Amniotic stem cell (primary cell): ENCODE measurements at regions not wholly inside any gene's neighbourhood (a gene's known extent, or its start where the extent isn't known, plus 50 kb on each side); places are given as distances from the start of the nearest gene placed in this dataset.
"Not testable (repeated sequence)": the region's sequence is repeated elsewhere in the genome, so short reads cannot be mapped to it uniquely, and the experiment has no call there.

Source experiments
- DNase-seq: peaks from one replicate; lab custom pipeline; 2025; lab: John Stamatoyannopoulos, UW

DNA sequence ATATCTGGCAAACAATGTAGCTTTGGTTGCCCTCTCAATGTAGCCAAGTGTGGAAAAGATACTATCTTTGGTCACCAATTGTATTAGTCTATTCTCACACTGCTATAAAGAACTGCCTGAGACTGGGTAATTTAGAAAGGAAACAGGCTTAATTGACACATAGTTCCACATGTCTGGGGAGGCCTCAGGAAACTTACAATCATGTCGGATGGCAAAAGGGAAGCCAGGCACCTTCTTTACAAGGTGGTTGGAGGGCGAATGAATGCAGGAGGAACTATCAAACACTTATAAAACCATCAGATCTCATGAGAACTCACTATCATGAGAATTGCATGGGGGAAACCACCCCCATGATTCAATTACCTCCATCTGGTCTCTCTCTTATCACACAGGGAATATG, 133.1 kb upstream of the TBCA start:
- no peak for DNase-seq

DNA sequence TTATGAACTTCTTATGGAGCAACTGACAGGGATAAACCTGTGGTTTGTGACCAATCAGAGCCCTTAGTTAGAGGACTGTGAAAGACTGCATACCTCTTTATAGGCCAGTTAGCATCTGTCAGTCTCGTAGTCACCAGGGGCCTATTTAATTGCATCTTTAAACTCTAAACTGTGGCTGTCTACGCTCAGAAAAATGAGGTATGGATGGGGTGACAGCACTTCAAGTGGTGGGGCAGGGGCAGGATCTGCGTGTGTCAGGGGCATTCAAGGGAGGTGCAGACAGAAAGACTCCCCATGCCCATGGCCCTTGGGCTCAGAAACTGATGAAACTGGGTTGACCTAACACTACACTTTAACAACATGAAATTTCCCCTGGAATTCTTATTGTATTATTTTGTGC, 132.6 kb upstream of the TBCA start:
- no peak for DNase-seq

DNA sequence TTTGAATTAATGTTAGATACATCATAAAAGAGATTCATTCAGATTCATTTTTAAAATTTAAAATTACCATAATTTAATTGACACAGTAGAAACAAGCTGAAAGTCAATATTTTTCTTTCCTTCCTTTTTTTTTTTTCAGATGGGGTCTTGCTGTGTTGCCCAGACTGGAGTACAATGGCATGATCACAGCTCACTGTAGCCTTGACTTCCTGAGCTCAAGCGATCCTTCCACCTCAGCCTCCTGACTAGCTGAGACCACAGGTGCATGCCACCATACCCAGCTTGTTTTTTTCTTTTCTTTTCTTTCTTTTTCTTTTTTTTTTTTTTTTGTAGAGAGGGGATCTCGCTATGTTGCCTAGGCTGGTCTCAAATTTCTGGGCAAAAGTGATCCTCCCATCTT, 131.6 kb upstream of the TBCA start:
- DNase-seq: no peak

DNA sequence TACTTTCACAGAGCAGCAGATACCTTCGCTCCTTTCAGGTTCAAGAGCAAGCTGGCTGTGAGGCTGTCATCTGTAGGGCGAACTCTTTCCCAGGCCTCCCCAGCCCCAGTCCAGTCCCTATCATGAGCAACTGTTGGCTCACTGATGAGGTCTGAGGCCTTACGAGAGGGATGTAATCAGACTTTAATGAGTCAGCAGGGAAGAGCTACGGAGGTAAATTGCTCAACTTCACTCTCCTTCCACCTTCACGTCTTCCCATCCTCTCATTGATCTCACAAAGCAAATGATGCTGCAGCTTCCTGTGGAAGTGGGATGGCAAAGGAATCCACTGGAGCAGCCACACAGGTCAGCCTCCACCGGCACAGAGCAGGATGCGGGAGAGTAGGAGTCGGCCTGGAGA, 130.7 kb upstream of the TBCA start:
- no peak for DNase-seq

DNA sequence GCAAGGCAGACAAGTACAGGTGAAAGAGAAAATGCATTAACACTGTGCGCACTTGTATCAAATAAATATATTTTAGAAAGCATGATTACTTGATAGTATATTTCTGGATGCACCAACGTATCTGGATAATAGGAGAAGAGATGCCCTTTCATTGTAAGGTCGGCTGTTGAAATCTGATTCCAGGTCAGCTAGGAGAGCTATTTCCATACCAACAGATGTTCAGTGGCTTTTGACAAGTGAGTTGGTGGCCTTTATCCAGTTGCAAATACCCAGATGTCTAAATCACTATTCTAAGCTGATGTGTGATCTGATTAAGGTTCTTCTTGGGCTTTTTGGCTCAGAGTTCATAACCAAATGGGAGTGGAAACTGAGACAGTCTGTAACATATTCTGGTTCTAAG, 128.2 kb upstream of the TBCA start:
- no peak for DNase-seq

DNA sequence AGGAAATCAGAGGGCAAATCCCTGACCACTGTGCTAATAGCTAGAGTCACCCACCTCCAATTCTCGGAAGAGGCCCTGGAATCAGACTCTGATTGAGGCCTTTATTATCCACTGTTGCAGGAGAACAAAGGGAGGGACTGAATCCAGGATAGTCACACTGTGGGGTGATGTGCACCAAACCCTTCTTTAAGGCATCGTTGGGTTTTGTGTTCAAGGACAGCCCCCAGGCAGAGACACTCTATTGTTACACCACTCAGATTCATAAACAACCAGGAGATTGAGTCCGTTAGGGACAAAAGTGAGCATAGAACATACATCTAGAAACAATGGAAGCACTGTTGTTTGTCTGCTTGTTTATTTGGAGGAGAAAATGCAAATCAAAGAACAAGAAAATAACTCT, 124.6 kb upstream of the TBCA start:
- no peak for DNase-seq

DNA sequence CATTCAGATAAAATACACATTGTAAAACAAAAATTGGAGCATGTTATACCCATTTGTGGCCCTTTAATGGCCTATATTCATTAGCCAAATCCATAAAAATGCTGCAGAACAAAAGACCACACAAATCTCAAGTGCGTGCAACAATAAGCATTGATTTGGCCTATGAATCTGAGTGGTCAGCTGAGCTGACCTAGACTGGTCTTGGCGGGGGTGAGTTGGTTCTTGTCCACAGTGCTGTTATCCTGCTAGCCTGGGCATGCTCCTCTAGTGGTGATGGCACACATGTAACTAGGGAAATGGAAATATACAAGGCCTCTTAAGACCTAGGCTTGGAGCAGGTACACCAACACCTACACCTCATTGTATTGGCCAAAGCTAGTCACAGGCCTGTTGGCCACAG, 122.2 kb upstream of the TBCA start:
- no peak for DNase-seq

DNA sequence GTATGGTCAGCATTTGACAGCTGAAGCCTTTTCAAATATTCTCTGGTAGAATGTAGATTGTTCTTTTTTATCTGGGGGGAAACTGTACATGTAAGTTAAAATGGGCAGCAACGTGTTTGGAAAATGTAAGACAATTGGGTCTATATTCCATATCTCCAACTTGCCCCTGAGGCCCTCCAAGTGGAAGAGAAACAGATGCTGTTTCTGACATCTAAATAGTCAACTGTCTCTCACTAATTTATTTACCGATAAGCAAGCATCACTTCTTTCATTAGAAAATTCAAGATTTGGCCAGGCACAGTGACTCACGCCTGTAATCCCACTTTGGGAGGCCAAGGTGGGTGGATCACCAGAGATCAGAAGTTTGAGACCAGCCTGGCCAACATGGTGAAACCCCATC, 120.2 kb upstream of the TBCA start:
- DNase-seq: no peak

DNA sequence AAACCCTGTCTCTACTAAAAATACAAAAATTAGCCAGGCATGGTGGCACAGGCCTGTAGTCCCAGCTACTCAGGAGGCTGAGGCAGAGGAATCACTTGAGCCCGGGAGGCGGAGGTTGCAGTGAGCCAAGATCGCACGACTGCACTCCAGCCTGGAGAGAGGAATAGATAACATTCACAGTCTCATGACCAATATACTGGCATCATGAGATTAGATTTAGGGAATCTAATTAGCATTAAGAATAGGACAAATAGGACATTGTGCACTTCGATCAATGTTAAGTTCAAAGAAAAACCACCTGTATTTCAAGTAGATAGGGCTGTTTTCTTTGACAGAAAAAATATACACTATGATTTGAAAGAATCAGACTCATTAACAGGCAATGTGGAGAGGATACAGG, 118.0 kb upstream of the TBCA start:
- DNase-seq: not testable (repeated sequence)

DNA sequence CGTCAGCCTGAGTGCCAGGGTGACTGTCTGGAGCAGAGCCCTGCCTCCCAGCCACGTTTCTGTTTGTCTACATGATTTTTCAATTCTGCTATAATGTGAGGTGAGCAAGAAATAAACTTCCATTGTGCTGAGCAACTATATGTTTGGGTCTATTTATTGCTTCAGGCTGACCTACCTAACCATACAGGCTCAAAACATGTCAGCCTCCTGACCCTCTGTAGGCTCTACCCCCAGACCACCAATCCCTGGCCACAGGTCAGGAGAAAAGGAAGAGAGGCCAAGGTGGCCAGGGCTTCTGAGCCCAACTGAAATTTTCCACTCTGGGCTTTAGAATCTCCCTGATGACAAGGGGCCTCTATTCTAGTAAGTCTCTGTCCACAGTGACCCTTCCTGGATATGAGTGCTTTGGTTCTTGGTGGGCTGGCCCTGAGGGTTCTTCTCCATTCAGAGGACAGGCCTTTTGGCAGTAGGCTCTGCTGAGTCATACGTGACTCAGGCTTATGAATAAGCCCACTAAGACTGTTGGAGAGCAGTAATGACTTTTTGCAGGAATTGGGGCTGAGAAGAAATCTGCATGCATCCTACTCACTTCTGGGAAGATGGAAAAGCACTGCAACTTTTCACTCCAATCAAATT, 117.2 kb upstream of the TBCA start:
- peak; percentile 85 for DNase-seq

DNA sequence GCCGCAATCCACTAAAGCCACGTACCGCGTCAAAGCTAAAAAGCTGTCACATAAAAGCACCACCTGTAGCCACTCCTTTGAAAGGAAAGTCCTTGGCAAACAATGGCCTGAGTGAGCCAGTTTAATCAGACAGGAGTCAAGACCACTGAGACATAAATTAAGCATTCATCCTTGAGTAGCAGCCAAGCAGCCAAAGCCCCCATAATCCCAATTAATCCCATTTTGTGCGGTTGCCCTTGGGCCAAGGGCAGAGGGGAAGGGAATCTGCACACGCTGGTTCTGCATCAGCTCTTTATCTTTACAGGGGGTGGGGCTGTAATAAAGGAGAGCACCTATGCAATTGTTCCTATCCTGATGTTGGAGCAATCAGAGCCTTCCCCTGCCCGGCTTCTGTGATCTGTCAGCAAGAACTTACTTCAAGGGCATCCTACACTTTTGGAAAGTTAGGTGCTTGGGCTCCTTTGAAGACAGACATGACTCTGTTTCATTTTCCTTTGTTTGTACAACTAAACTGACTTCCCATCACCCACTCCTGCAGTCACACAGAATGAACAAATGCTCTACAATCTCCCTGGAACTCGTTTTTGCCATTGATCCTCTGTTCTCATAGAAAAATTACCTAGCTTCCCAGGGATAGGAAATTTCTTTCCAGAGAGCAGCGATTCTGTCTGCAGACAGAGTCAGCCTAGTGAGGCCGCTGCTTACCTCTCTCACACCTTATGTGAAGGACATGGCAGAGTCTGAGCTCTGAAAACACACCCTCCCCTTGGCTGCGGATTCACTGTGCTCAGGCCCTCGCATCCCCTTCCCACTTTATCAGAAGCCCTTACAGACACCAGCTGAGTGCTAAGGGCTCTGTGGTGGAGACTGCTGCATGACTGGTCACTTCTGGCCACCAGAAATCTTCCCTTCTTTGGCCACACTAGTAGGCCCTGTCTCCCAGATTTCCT, 116.2 kb upstream of the TBCA start:
- DNase-seq: no peak

DNA sequence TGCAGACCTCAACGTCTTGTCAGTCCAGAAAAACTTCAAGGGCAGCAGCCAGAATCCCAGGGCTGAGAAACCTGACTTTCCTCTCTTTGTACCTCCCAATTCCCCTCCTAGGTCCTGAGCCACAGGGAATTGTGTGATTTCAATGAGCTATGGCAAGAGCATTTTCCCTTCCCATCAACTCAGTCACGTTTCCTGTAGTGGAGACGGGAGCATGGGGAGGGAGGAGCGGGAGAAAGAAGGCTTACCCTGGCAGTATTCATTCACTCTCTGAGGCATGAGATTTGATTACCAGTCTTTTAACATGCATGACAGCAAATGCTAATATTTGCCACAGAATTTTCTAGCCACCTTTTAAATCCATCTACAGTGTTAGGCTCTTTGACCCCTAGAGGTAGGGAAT, 109.4 kb upstream of the TBCA start:
- no peak for DNase-seq

DNA sequence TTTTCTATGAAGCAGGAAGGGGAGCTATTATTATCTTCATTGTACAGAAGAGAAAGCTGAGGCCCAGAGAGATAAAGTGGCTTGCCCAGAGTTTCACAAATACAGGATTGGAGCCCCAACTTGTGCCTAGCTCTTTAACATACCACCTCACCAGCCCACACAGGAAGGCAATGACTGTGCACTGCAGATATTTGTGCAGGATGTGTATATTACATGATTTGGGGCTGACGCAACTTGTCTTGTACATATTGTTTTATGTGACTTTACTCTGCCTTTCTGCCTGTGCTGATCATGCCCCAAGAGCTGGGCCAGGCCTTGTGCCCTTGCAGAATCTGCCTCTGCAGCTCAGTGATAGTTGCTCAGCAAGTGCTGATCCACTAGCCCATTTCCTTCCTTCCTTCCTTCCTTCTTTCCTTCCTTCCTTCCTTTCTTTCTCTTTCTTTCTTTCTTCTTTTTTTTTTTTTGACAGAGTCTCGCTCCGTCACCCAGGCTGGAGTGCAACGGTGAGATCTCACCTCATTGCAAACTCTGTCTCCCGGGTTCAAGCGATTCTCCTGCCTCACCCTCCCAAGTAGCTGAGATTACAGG, 106.6 kb upstream of the TBCA start:
- peak; percentile 30 for DNase-seq

DNA sequence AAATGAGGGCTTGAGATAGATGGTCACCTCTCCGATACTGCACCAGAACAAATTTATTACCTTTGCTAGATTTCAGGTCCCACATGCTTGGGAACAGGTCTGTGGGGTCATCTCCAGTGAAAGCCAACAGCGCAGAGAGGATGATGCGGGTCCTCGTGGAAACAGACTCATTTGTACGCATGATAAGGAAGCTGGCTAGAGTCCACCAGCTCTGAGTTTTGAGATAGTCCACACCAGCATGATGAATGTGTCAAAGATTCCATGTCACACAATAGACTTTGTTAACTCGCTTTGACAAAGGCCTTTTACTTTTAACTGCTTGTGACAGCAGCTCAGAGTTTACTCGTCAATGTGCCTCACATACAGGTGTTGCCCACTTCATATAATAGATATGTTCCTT, 105.4 kb upstream of the TBCA start:
- DNase-seq: no peak

DNA sequence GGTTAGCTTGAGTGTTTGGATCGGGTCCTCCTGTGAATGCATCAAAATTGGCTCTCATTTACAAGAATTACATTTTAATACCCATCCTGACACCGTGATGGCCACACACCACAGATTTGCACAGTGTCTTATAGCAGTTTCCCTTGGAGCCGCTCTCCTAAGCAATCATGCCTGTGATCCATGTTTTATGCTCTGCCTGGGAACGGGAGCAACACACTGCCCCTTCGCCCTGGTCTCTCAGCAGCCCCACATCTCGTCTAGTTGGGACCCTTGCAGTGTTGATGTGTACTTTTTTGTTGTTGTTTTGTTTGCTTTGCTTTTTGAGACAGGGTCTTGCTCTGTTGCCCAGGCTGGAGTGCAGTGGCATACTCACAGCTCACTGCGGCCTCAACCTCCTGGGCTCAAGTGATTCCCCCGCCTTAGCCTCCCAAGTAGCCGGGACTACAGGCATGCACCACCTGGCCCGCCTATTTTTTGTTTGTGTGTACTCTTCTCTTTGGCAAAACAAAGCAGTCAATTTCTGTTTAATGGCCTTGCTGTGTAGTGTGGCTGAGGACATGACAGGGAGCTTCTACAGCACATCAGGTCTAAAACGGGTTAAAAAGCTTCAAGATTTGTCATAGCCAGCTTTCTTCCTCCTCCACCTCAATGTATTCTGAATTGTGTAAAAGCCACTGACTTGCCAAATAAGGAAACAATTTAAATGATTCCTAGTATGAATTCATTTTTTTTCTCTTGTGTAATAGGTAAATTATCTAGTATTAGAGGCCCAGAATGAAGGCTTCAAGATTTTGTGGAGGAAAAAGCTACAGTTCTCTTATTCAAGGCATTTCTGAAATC, 101.6 kb upstream of the TBCA start:
- no peak for DNase-seq

DNA sequence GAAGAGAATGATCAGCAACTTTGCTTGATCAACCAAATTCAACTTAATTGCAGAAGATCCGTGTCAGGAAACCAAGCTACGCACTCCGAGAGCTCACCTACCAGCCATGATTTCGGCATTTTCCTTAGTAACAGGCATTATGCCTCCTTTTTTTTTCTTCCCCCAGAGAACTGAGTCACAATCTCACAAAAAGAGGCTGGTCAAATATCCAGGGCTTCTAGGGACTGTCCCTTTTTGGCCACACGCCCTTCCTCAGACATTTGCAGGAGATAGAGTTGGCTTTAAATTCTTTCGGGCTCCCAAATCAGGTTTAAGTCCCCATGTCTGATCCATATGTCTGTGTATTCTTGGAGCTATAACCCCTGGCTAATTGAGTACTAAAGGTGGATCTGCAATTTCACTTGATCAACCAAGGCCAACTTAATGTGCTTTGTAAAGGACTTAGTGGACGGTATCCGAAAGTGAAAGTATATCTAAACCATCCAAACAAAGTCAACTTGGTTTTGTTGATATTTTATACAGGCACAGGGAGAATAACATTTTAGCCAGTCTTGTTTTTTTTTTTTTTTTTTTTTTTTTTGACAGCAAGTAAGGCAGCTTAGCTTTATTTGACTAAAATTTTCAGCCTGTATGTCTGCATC, 100.8 kb upstream of the TBCA start:
- DNase-seq: no peak

DNA sequence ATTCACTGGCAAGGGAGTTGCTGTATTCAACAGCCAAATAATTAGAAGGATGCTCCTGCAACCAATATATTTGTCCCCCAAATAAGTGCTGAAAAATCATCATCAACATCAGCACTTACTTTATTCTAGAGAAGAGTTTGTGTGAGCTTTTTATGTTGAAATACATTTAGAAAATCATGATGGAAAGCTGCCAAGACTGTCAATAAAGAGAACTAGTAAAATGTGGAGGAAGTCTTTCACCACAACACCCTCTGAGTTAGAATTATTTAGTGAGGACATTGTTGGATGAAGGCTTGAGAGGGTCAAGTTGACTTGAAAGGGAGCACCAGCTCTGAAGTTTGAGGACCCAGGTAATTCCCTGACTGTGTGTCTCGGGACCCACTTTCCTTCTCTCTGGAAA, 100.2 kb upstream of the TBCA start:
- DNase-seq: no peak

DNA sequence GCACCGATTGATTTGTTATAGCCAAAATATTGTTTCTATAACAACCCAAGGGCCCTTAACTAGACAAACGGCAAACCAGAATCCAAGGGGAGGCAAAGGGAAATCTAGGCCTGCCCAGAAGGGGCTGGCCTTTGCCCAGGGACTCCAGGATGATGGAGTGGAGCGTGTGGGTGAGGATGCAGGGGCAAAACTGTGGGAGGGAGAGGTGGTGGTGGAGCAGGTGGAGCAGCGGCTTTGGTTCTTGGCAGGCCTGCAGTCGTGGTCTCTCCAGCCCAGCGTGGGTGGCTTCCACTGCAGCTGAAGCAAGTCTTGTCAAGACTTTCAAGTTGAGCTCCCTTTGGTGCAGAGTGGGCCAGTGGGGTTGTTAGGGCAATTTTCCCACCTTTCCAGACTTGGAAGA, 98.6 kb upstream of the TBCA start:
- no peak for DNase-seq

DNA sequence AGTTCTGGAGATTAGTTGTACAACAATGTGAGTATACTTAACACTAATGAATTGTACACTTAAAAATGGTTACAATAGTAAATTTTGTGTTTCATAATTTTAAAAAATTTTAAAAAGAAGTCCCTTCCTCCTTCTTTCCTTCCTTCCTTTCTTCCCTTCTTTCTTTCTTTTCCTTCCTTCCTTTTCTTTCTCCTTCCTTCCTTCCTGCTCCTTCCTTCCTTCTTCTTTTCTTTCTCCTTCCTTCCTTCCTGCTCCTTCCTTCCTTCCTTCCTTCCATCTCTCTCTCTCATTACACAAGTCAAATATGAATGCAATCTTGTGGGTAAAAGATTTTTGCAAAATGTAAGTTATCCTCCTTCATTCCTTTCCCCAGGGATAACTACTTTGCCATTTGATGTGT, 97.1 kb upstream of the TBCA start:
- DNase-seq: no peak

DNA sequence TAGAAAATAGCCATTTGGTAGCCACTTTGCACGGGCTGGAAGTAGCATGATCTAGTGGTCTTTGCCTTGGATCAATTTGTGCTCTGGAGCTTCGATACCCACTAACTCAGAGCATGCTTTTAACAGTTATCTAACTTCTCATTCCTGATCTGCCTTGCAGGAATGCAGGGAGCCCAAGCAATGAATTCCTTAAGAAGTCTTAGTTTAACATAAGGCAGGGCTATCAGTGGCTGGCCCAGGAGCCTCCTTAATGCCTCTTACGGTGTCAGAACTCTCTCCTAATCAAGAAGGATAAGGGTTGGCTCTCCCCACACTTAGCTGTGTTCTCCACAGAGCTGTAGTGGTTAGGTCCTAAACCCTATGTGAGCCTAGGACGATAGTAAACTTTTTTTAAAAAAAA, 95.8 kb upstream of the TBCA start:
- no peak for DNase-seq

DNA sequence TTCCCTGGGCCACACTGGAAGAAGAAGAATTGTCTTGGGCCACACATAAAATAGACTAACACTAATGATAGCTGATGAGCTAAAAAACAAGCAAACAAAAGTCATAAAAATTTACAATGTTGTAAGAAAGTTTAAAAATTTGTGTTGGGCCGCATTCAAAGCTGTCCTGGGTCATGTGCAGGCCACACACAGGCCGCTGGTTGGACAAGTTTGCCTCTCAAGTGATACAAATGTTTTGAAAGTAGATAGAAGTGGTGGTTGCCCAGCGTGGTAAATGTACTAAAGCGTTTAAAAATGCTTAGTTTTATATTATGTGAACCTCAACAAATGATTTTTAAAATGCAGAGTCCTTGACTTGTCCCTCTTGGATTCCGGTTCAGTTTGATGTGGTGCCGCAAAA, 94.9 kb upstream of the TBCA start:
- no peak for DNase-seq
